Renal pelvis (tissue), 1 donor: ENCODE measurements at regions not wholly inside any gene's neighbourhood (a gene's known extent, or its start where the extent isn't known, plus 50 kb on each side); places are given as distances from the start of the nearest gene placed in this dataset.

Source experiments
- DNase-seq: peaks from one replicate; pipeline ENCODE4 v3.0.0-alpha.2; 2013

DNA sequence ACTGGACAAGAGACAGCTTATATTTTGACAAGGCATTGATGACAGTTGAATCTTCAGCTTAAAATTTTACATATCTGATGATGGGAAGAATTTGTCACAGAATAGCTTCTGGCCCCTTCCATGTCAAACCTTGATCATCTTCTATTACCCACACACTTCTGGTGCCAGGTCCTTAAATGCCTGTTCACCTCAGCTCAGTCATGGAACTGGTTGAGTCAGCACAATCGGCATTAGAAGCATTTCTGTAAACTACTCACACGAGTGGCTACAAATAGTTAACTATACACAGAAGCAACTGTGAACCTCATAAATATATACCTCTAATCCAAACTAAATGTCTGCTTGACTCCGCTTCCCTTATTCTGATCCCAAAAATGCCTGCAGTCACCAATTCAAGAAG, 161.2 kb downstream of the FOXO1 start:
- DNase-seq, result no peak
